Thyroid gland (tissue), 4 donors: ENCODE measurements at regions not wholly inside any gene's neighbourhood (a gene's known extent, or its start where the extent isn't known, plus 50 kb on each side); places are given as distances from the start of the nearest gene placed in this dataset.

ENCODE experiments used
- DNase-seq, 2 donors: peaks; one replicate each; pipeline ENCODE4 v3.0.0-alpha.2; 2019
- H3K27ac ChIP-seq, 3 donors: fragments of 200-600 bp; sonication (generic); 1 replicate in 2 of 3; 2 replicates in 1 of 3; pipeline ENCODE4 v1.5.1; 2016 to 2019; ENCODE audit warnings: mild to moderate bottlenecking in 1 of 3, moderate library complexity in 1 of 3
- H3K27me3 ChIP-seq: fragments of 200-600 bp; sonication (generic); one replicate; pipeline ENCODE4 v1.5.1; 2019
- H3K36me3 ChIP-seq, 2 donors: fragments of 200-600 bp; sonication (generic); one replicate each; pipeline ENCODE4 v1.5.1; 2016 to 2019
- H3K4me1 ChIP-seq, 2 donors: fragments of 200-600 bp; sonication (generic); one replicate each; pipeline ENCODE4 v1.5.1; 2017 to 2019
- H3K4me3 ChIP-seq, 3 donors: fragments of 200-600 bp; sonication (generic); replicated peaks in 1 of 3; 1 replicate in 2 of 3; 2 replicates in 1 of 3; pipeline ENCODE4 v1.5.1; 2016; ENCODE audit warnings: mild to moderate bottlenecking in 1 of 3
- H3K9me3 ChIP-seq: fragments of 200-600 bp; sonication (generic); one replicate; pipeline ENCODE4 v1.5.1; 2017
- CTCF ChIP-seq, 6 experiments: fragments of 200-600 bp in 3 of 6; fragments of 450-650 bp in 3 of 6; sonication (generic) in 3 of 6; IDR thresholded peaks; one replicate each; pipeline ENCODE4 v1.5.1; 2016 to 2019; ENCODE audit warnings: antibody characterized with exemption in 6 of 6, mild to moderate bottlenecking in 2 of 6, inconsistent platforms in 1 of 6, moderate library complexity in 1 of 6
- POLR2A ChIP-seq, 2 donors: fragments of 450-650 bp; IDR thresholded peaks; one replicate each; pipeline ENCODE4 v1.6.1; 2017; ENCODE audit warnings: antibody characterized with exemption in 2 of 2, mild to moderate bottlenecking in 2 of 2, moderate library complexity in 1 of 2
- WGBS, 2 donors: methylation state at CpG; one replicate each; pipeline ENCODE4 v1.1.5; 2017; 5-methylcytosine and 5-hydroxymethylcytosine counted together
- intact Hi-C: fragments of 100-400 bp; cut with DNase I; formaldehyde crosslinking; loops from one replicate; pipeline ENCODE4 v1.15.1; 2023

- intact Hi-C loops = no loop called here
- 82 to 85% methylated on average over 1 of the region's 1 CpG for WGBS, 2 donors
- H3K4me1 ChIP-seq = no peaks in the 10 kb centered on the region
Measured at GRCh38 chr9:20270161-20270560, 352.1 kb downstream of the MLLT3 start.

GRCh38 chr9:20269620-20270019 is 352.7 kb downstream of the MLLT3 start:
- intact Hi-C loops = no loop called here

More at GRCh38 chr9:20270161-20270560, 352.1 kb downstream of the MLLT3 start:
- TF ChIP-seq POLR2A (IDR thresholded peaks at IDR 0.05) (no peak), CTCF (IDR thresholded peaks at IDR 0.05) (no peak)
- DNase-seq = no peak
- no peak overlapping the region for H3K4me3 ChIP-seq
- H3K27me3 ChIP-seq = no peaks in the 10 kb centered on the region
- no peaks in the 10 kb centered on the region for H3K9me3 ChIP-seq
- no peaks in the 10 kb centered on the region for H3K36me3 ChIP-seq
- H3K27ac ChIP-seq = no peak overlapping the region

GRCh38 chr9:20264896-20265295 is 357.4 kb downstream of the MLLT3 start:
- H3K36me3 ChIP-seq = no peaks in the 10 kb centered on the region
- no peaks in the 10 kb centered on the region for H3K27me3 ChIP-seq
- no peak overlapping the region for H3K27ac ChIP-seq
- H3K4me3 ChIP-seq = no peak overlapping the region
- intact Hi-C loops = no loop called here
- TF ChIP-seq POLR2A (IDR thresholded peaks at IDR 0.05) = no peak
- TF ChIP-seq CTCF (IDR thresholded peaks at IDR 0.05) = no peak
- WGBS, 2 donors = 92 to 97% methylated on average over 7 of the region's 7 CpGs
- H3K9me3 ChIP-seq = no peaks in the 10 kb centered on the region
- DNase-seq = no peak
- H3K4me1 ChIP-seq = no peaks in the 10 kb centered on the region

More at GRCh38 chr9:20269620-20270019, 352.7 kb downstream of the MLLT3 start:
- Histone ChIP-seq H3K27me3 (no peaks in the 10 kb centered on the region), H3K36me3 (no peaks in the 10 kb centered on the region), H3K4me3 (no peak overlapping the region), H3K9me3 (no peaks in the 10 kb centered on the region), H3K4me1 (no peaks in the 10 kb centered on the region), H3K27ac (no peak overlapping the region)
- 71 to 95% methylated on average over 2 of the region's 2 CpGs for WGBS, 2 donors
- DNase-seq = no peak
- TF ChIP-seq POLR2A (IDR thresholded peaks at IDR 0.05) (no peak), CTCF (IDR thresholded peaks at IDR 0.05) (no peak)

- no peaks in the 10 kb centered on the region for H3K4me1 ChIP-seq
- no peak overlapping the region for H3K27ac ChIP-seq
- no peak for TF ChIP-seq CTCF (IDR thresholded peaks at IDR 0.05)
- TF ChIP-seq POLR2A (IDR thresholded peaks at IDR 0.05) = no peak
- no peak overlapping the region for H3K4me3 ChIP-seq
- no peak for DNase-seq
- intact Hi-C loops = no loop called here
- no peaks in the 10 kb centered on the region for H3K9me3 ChIP-seq
- H3K27me3 ChIP-seq = no peaks in the 10 kb centered on the region
- H3K36me3 ChIP-seq = no peaks in the 10 kb centered on the region
- WGBS, 2 donors = 84 to 86% methylated on average over 4 of the region's 4 CpGs
Measured at GRCh38 chr9:20262611-20263010, 359.7 kb downstream of the MLLT3 start.

- H3K4me1 ChIP-seq = peaks cover 0 to 6% of the 10 kb centered on the region in 2 donors
- H3K36me3 ChIP-seq = no peaks in the 10 kb centered on the region
- no peak overlapping the region for H3K27ac ChIP-seq
- TF ChIP-seq POLR2A (IDR thresholded peaks at IDR 0.05) = no peak
- no peak for TF ChIP-seq CTCF (IDR thresholded peaks at IDR 0.05)
- 84 to 89% methylated on average over 1 of the region's 1 CpG for WGBS, 2 donors
- intact Hi-C loops = no loop called here
- peak in 1 of 2 donors; percentile 23 for DNase-seq
- no peaks in the 10 kb centered on the region for H3K9me3 ChIP-seq
- no peak overlapping the region for H3K4me3 ChIP-seq
- H3K27me3 ChIP-seq = no peaks in the 10 kb centered on the region
Measured at GRCh38 chr9:20256284-20256948, 365.9 kb downstream of the MLLT3 start.
